HCT116 (cell line): ENCODE measurements at regions not wholly inside any gene's neighbourhood (a gene's known extent, or its start where the extent isn't known, plus 50 kb on each side); places are given as distances from the start of the nearest gene placed in this dataset.

ENCODE experiments used
- ATAC-seq: fragments of 200-7000 bp; cut with Tn5 transposase; 2 replicates; pipeline ENCODE4 v1.9.1; 2020; ENCODE audit warnings: mild to moderate bottlenecking, moderate library complexity
- BruUV-seq: library from RNA; stranded (reverse); fragments of 400-500 nt; replicated peaks from 2 replicates; lab custom pipeline; 2021; lab: Mats Ljungman, UMichigan
- CTCF ChIA-PET: fragments of 300-600 bp; sonication (Branson Sonifier 250); formaldehyde crosslinking; loops from one replicate; lab custom pipeline; 2021; ENCODE audit warnings: antibody characterized with exemption; lab: Charles Lee
- POLR2A ChIA-PET: fragments of 300-600, 350-600 bp; sonication (Branson Sonifier 250); formaldehyde crosslinking; loops from one replicate; lab custom pipeline; 2021; ENCODE audit warnings: antibody characterized with exemption; lab: Charles Lee
- RAD21 ChIA-PET, 2 experiments: fragments of 300-600 bp; sonication (Branson Sonifier 250); formaldehyde crosslinking; loops; one replicate each; lab custom pipeline; 2023; ENCODE audit warnings: low total read pairs in 2 of 2; ENCODE audit not compliant: uncharacterized antibody in 2 of 2, unreplicated experiment in 2 of 2, low non-redundant PET in 1 of 2; lab: Charles Lee
- DNase-seq: peaks from one replicate; pipeline ENCODE4 v3.0.0-alpha.2; 2010; ENCODE audit warnings: low read depth, low spot score
- H2AFZ ChIP-seq: fragments of 200-600 bp; shearing (Covaris generic), sonication (generic); 2 replicates; pipeline ENCODE4 v1.6.1; 2017; ENCODE audit warnings: low read depth, mixed run types, mixed read lengths, antibody characterized with exemption, low read length; ENCODE audit not compliant: poor library complexity, severe bottlenecking
- H3K27ac ChIP-seq: 2 replicates; pipeline ENCODE4 v1.5.1; 2012; ENCODE audit warnings: low read depth, low read length
- H3K27me3 ChIP-seq: fragments of 200-600 bp; sonication (generic); 2 replicates; pipeline ENCODE4 v1.6.1; 2016; ENCODE audit warnings: mixed run types, low read length, mixed read lengths; ENCODE audit not compliant: insufficient read depth
- H3K36me3 ChIP-seq, 2 experiments: fragments of 200-500 bp in 1 of 2; fragments of 200-600 bp in 1 of 2; sonication (Bioruptor generic) in 1 of 2; sonication (generic) in 1 of 2; 2 replicates each; pipeline versions ENCODE4 v1.5.1 to v1.6.1; 2014 to 2016; ENCODE audit warnings: low read length in 2 of 2, inconsistent platforms in 1 of 2, mixed read lengths in 1 of 2, mixed run types in 1 of 2; ENCODE audit not compliant: insufficient read depth in 2 of 2, control insufficient read depth in 1 of 2
- H3K4me1 ChIP-seq, 2 experiments: fragments of 200-600 bp in 1 of 2; sonication (generic) in 1 of 2; 2 replicates each; pipeline versions ENCODE4 v1.5.1 to v1.6.1; 2012 to 2017; ENCODE audit warnings: low read length in 2 of 2, inconsistent platforms in 1 of 2, mild to moderate bottlenecking in 1 of 2, mixed read lengths in 1 of 2, mixed run types in 1 of 2, moderate library complexity in 1 of 2; ENCODE audit not compliant: insufficient read depth in 2 of 2, control insufficient read depth in 1 of 2
- H3K4me2 ChIP-seq: fragments of 200-600 bp; sonication (generic); 2 replicates; pipeline ENCODE4 v1.6.1; 2017; ENCODE audit warnings: mixed run types, low read length, mixed read lengths
- H3K4me3 ChIP-seq, 2 experiments: fragments of 200-600 bp in 1 of 2; sonication (generic) in 1 of 2; replicated peaks in 1 of 2; 2 replicates each; pipeline ENCODE4 v1.5.1; 2011 to 2016; ENCODE audit warnings: low read length in 2 of 2, control low read depth in 1 of 2, low read depth in 1 of 2, mild to moderate bottlenecking in 1 of 2, mixed read lengths in 1 of 2, mixed run types in 1 of 2
- H3K79me2 ChIP-seq: fragments of 200-600 bp; sonication (generic); 2 replicates; pipeline ENCODE4 v1.6.1; 2017; ENCODE audit warnings: mild to moderate bottlenecking, mixed run types, low read length, moderate library complexity, mixed read lengths; ENCODE audit not compliant: insufficient read depth
- H3K9ac ChIP-seq: fragments of 200-600 bp; sonication (generic); 2 replicates; pipeline ENCODE4 v1.6.1; 2016; ENCODE audit warnings: low read length, mixed read lengths
- H3K9me2 ChIP-seq: fragments of 200-600 bp; sonication (generic), shearing (Covaris generic); 2 replicates; pipeline ENCODE4 v1.6.1; 2017; ENCODE audit warnings: mixed run types, mild to moderate bottlenecking, moderate library complexity; ENCODE audit not compliant: insufficient read depth
- H3K9me3 ChIP-seq, 2 experiments: fragments of 200-500 bp in 1 of 2; fragments of 200-600 bp in 1 of 2; sonication (Bioruptor generic) in 1 of 2; sonication (generic) in 1 of 2; 2 replicates each; pipeline ENCODE4 v1.6.1; 2014 to 2017; ENCODE audit warnings: low read length in 2 of 2, mixed read lengths in 2 of 2, inconsistent platforms in 1 of 2, low read depth in 1 of 2, mild to moderate bottlenecking in 1 of 2, mixed run types in 1 of 2, moderate library complexity in 1 of 2; ENCODE audit not compliant: control insufficient read depth in 1 of 2, insufficient read depth in 1 of 2
- H4K20me1 ChIP-seq: fragments of 200-600 bp; sonication (generic), shearing (Covaris generic); 2 replicates; pipeline ENCODE4 v1.6.1; 2017; ENCODE audit warnings: mixed run types, mild to moderate bottlenecking, moderate library complexity; ENCODE audit not compliant: insufficient read depth
- ATF3 ChIP-seq: IDR thresholded peaks from 2 replicates; pipeline ENCODE4 v1.6.1; 2012
- CBX3 ChIP-seq: IDR thresholded peaks from 2 replicates; pipeline ENCODE4 v1.6.1; 2012; ENCODE audit warnings: low read depth
- CEBPB ChIP-seq: IDR thresholded peaks from 2 replicates; pipeline ENCODE4 v1.6.1; 2012; ENCODE audit warnings: low read depth
- CTCF ChIP-seq, 3 experiments: fragments of 200-600 bp in 1 of 3; sonication (generic) in 1 of 3; IDR thresholded peaks in 2 of 3; conservative IDR thresholded peaks in 1 of 3; 2 replicates each; pipeline ENCODE4 v1.5.1; 2012 to 2017; ENCODE audit warnings: low read depth in 2 of 3, low read length in 2 of 3, antibody characterized with exemption in 1 of 3, borderline replicate concordance in 1 of 3, control low read depth in 1 of 3, mild to moderate bottlenecking in 1 of 3, mixed read lengths in 1 of 3, mixed run types in 1 of 3, moderate library complexity in 1 of 3; ENCODE audit not compliant: insufficient read depth in 1 of 3
- EGR1 ChIP-seq: IDR thresholded peaks from 2 replicates; pipeline ENCODE4 v1.6.1; 2012; ENCODE audit warnings: low read depth
- ELF1 ChIP-seq: IDR thresholded peaks from 2 replicates; pipeline ENCODE4 v1.6.1; 2012; ENCODE audit warnings: low read depth, borderline replicate concordance
- EZH2phosphoT487 ChIP-seq: fragments of 200-600 bp; IDR thresholded peaks from 2 replicates; pipeline ENCODE4 v1.6.1; 2018; ENCODE audit warnings: antibody characterized with exemption, borderline replicate concordance
- FOSL1 ChIP-seq: IDR thresholded peaks from 2 replicates; pipeline ENCODE4 v1.6.1; 2012; ENCODE audit warnings: low read depth
- JUND ChIP-seq: IDR thresholded peaks from 2 replicates; pipeline ENCODE4 v1.6.1; 2012
- RAD21 ChIP-seq: IDR thresholded peaks from 2 replicates; pipeline ENCODE4 v1.6.1; 2012; ENCODE audit warnings: low read depth, mild to moderate bottlenecking
- REST ChIP-seq: IDR thresholded peaks from 2 replicates; pipeline ENCODE4 v1.6.1; 2012; ENCODE audit warnings: low read depth
- SRF ChIP-seq: IDR thresholded peaks from 2 replicates; pipeline ENCODE4 v1.6.1; 2012; ENCODE audit warnings: low read depth
- TCF7L2 ChIP-seq: IDR thresholded peaks from 2 replicates; pipeline ENCODE4 v1.7.0; 2011; ENCODE audit warnings: borderline replicate concordance, inconsistent platforms; ENCODE audit not compliant: insufficient read depth, insufficient read length; ENCODE audit errors: extremely low read depth
- intact Hi-C: fragments of 100-400 bp; cut with micrococcal nuclease; formaldehyde crosslinking; loops from 2 replicates; pipeline ENCODE4 v1.10.0; 2022

GRCh38 chr3:106214641-106215040 is 345.8 kb upstream of the CBLB start:
- Histone ChIP-seq H3K4me1 (no peaks in the 10 kb centered on the region; a peak in 1 of 4 replicates), H2AFZ (no peak overlapping the region), H3K4me2 (no peak overlapping the region), H4K20me1 (no peaks in the 10 kb centered on the region), H3K4me3 (no peak overlapping the region), H3K27ac (no peak overlapping the region), H3K9me2 (no peaks in the 10 kb centered on the region), H3K9ac (no peak overlapping the region), H3K79me2 (no peaks in the 10 kb centered on the region), H3K27me3 (no peaks in the 10 kb centered on the region), H3K36me3 (no peaks in the 10 kb centered on the region), H3K9me3 (no peaks in the 10 kb centered on the region)
- no peak for ATAC-seq
- DNase-seq = no peak
- no TSS peak for BruUV-seq
- CTCF ChIA-PET = no interaction called here
- RAD21 ChIA-PET = no interaction called here
- intact Hi-C loops = no loop called here
- POLR2A ChIA-PET = no interaction called here
- TF ChIP-seq CEBPB (no peak), ELF1 (no peak), RAD21 (no peak), EGR1 (no peak), CTCF (IDR thresholded peaks at IDR 0.05 in 2 of 3, conservative IDR thresholded peaks at IDR 0.05 in 1 of 3; ENCODE audit: borderline replicate concordance in 1 of 3, insufficient read depth in 1 of 3, low read depth in 2 of 3, low read length in 2 of 3) (no peak), EZH2phosphoT487 (no peak), FOSL1 (no peak)

GRCh38 chr3:106215047-106215446 is 346.2 kb upstream of the CBLB start:
- DNase-seq = no peak
- H3K36me3 ChIP-seq = no peaks in the 10 kb centered on the region
- no peak overlapping the region for H3K27ac ChIP-seq
- H4K20me1 ChIP-seq = no peaks in the 10 kb centered on the region
- no peaks in the 10 kb centered on the region for H3K27me3 ChIP-seq
- intact Hi-C loops = no loop called here
- no peak for TF ChIP-seq SRF
- TF ChIP-seq JUND = no peak
- TF ChIP-seq ELF1 = no peak
- TF ChIP-seq REST = no peak
- TF ChIP-seq TCF7L2 = no peak
- TF ChIP-seq EGR1 = no peak
- no peak for TF ChIP-seq ATF3
- no peak for TF ChIP-seq CBX3
- ChIA-PET POLR2A (no interaction called here), CTCF (no interaction called here), RAD21 (no interaction called here)
- no peaks in the 10 kb centered on the region for H3K79me2 ChIP-seq
- no peak overlapping the region for H3K4me3 ChIP-seq
- no peak for ATAC-seq
- H3K4me2 ChIP-seq = no peak overlapping the region
- no peak overlapping the region for H3K9ac ChIP-seq
- H2AFZ ChIP-seq = no peak overlapping the region
- H3K9me3 ChIP-seq = no peaks in the 10 kb centered on the region
- H3K4me1 ChIP-seq = no peaks in the 10 kb centered on the region; a peak in 1 of 4 replicates
- BruUV-seq = no TSS peak
- no peaks in the 10 kb centered on the region for H3K9me2 ChIP-seq
